Hematopoietic multipotent progenitor cell treated with erythropoietin and hydrocortisone succinate and interleukin-3 and kit ligand, for 15 days (in vitro differentiated cells): ENCODE measurements at regions not wholly inside any gene's neighbourhood (a gene's known extent, or its start where the extent isn't known, plus 50 kb on each side); places are given as distances from the start of the nearest gene placed in this dataset.
"Not testable (repeated sequence)": the region's sequence is repeated elsewhere in the genome, so short reads cannot be mapped to it uniquely, and the experiment has no call there.

Experiments
- DNase-seq: peaks from one replicate; pipeline ENCODE4 v3.0.0-alpha.2; 2015; ENCODE audit warnings: low spot score

DNA sequence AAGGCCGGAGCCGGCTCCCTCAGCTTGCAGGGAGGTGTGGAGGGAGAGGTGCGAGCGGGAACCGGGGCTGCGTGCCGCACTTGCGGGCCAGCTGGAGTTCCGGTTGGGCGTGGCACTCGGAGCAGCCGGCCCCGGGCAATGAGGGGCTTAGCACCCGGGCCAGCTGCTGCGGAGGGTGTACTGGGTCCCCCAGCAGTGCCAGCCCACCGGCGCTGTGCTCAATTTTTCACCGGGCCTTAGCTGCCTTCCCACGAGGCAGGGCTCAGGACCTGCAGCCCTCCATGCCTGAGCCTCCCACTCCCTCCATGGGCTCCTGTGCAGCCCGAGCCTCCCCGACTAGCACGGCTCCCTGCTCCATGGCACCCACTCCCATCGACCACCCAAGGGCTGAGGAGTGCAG lies 62.2 kb upstream of the ANKRD55 start:
- not testable (repeated sequence) for DNase-seq

DNA sequence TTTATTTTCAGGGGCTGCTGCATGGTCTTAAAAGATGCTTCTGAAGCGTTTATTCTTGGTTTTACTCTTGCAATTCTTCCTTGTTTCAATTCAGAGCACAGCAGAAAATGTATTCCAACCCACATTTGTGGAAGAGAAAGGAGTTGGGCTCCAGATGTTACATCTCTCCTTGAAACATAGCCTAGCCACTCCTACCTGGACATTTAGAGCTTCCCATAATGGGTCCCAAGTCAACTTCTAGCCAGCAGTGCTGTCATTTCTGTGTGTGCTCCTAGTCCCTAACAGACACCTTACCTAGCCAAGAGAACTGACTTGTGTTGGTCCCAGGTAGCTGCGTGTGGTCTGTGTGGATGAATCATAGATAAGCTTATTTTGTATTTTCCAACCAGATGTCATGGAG lies 61.2 kb upstream of the ANKRD55 start:
- no peak for DNase-seq

DNA sequence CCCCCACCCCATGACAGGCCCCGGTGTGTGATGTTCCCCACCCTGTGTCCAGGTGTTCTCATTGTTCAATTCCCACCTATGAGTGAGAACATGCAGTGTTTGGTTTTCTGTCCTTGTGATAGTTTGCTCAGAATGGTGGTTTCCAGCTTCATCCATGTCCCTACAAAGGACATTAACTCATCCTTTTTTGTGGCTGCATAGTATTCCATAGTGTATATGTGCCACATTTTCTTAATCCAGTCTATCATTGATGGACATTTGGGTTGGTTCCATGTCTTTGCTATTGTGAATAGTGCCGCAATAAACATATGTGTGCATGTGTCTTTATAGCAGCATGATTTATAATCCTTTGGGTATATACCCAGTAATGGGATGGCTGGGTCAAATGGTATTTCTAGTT lies 59.7 kb upstream of the ANKRD55 start:
- DNase-seq = not testable (repeated sequence)

DNA sequence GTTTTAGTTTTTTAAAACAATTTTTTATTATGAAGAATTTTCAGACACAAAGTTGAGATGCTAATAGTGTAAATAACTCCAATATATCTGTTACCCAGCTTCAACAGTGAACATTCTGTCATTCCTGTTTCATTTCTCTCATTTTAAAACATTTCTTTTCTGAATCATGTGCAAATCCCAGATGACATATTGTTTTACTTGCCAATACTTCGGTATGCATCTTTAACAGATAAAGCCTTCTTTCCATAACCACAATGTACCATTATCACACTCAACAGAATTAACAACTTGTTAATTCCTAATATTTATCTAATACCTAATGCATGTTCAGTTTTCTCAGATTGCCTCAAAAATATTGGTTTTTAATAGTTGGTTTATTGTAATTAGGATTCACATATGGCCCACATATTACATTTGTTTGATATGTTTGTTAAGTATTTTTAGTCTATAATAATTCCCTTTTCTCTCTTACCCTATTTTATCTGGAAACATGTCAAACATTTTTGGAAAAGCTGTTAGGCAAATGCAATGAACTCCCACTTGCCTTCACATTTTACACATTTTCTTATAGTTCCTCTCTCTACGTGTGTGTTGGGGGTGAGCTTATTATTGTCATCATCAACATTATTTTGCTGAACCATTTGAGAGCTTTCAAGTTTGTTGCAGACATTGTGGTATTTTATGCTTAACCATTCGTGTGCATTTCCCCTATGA lies 58.7 kb upstream of the ANKRD55 start:
- DNase-seq = no peak

DNA sequence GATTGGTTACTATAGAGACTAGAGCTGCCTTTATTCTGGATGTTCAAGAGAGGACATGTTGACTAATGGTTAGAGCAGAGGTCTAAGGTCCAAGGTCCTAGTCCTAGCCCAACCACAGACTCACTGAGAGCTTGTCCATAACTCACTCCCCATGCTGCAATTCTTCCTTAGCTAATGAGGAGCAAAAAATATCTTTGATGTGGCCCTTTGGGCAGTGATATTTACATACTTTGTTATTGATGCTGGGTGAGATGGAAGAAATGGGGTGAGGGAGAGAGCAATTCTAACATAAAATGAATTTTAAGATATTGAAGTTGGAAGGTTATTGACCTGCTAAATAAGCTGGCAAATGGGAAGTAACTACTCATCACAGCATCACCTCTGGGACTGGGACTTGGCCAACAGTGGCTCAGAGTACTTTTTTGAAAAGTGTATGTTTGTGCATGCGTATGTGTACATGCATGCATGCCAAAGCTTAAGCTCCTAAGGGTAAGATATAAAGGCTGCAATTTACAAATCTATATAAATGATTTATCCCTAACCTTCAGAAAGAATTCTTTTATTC lies 58.0 kb upstream of the ANKRD55 start:
- no peak for DNase-seq

DNA sequence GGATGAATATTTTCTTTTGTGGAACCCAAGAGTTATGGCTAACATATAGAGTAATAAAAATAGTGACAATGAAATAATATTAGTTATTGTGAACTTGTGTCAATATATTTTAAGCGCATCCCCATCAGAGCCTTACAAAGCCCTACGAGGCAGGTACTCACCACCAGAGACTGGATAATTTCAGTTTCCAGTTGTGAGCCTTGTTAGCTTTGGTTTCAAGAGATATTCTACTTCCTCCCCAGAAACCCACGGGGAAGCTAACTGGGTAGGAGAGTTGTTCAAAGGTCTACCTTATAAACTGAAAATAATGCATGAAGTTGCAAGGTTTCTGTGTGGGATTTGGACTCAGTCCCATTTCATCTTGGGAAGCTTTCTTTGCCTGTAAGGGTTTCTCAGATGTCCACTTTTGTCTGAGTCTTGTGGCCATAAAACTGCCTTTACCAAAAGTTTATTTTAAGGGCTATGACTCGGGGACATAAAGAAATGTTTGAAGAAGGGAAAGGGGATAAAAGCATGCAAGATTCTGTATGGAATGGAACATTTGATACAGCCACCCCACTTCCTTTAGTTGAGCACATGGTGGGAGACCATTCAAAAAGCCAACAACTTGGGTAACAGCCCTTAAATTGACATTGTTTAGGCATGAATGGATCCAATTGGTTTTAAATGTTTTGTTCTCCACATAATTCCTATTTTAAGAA lies 57.4 kb upstream of the ANKRD55 start:
- no peak for DNase-seq

DNA sequence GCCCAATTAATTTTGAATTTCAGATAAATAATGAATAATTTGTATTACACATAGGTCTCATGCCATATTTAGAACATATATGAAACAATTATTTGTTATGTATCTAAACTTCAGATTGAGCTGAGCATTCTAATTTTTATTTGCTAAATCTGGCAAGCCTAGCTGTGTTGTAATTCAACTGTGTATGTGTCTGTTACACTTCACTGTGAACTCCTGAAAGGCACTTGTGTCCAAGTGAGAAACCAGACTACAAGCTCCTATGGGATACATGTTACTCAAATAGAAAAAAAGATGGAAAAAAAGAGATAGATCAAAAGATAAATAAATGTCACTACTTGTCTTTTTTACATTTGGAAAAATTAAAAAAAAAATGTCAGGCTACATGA lies 56.5 kb upstream of the ANKRD55 start:
- no peak for DNase-seq

DNA sequence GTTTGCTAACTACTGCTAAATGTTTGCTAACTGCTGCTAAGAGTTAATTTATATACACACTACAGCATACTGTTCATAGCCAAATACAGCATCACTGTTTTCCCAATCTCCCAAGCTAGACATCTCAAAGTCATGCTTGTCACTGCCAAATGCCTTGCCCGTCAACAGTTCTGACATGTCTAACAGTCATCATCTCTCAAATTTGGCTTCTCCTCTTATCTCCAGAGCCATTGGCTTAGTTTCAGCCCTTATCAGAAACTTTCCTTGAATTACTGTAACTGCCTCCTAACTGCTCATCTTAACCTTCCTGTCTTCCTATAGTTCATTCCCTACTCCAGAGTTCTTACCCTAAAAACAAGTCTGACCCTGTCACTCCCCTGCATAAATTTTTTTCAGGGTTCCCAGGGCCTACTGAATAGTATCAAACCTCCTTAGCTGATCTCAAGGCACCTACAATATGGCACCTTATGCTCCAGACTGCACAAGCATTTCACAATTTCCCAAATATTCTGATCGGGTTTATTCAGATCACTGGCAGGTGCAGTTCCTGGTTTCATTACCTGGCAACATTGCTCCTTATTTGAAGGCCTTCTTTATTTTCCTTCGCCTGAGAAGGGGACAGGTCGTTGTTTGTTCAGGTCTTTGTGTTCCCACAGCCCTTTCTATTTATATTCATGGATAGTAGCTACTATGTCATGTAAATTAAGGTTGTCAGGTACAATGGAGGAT lies 55.9 kb upstream of the ANKRD55 start:
- peak; percentile 36 for DNase-seq

DNA sequence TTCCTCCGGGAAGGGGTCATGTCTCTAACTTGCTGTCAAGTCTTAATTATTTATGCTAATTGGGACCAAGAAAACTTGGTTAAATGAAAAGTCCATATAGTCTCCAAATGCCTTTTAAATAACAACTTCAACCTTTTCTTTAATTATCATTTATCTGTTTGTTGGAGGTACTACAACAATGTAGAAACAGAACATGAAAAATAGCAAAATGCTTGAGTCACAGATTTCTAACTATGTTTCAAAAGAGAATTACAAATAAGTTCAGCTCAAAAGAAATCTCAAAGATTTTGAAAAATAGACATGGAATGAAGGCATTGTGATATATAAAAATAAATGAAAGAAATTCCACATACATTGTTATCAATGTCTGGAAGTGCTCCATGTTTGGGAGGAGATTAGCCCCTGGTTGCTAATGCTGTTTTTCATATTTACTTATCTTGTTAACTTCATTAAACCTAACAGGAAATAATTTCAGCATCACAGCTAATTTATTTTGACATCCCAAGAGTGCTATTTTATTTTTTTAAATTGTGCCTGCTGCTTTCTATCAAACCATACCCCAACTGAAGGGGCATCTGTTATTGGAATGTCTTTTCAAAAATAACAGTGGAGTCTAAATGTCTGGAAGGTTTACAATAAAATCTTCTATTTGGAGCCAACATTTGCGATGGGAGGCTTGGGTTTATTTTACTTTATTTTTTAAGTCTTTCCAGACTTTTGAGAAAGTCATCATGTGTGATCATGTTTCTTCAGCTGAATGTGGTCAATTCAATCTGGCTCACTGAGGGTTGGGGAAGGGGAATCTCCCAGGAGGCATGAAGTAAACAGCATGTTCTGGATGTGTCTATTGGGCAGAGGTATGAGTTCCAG lies 53.1 kb upstream of the ANKRD55 start:
- no peak for DNase-seq

DNA sequence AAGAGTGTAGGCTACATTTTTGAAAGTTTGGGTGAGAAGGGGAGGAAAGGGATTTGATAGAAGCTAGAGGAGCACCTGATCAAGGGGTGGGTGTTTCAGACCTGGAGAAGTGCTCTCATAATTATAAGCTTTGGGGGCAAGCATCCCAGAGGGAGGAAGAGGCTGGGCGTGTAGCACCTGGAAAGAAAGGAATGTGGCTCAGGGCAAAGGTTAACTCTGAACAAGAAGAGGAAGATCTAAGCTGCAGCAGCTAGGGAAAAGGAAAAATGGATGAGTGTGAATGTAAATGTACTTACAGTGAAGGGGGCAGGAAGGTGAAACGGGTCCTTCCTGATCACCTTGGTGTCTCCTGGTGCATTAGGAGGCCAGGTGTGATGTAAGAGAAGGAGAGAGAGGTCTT lies 49.8 kb upstream of the ANKRD55 start:
- no peak for DNase-seq
